Thoracic aorta (tissue), 2 donors: ENCODE measurements at regions not wholly inside any gene's neighbourhood (a gene's known extent, or its start where the extent isn't known, plus 50 kb on each side); places are given as distances from the start of the nearest gene placed in this dataset.

Experiments
- ATAC-seq: fragments of 150-250 bp; one replicate; pipeline ENCODE4 v1.8.0; 2017; ENCODE audit warnings: low read depth; ENCODE audit not compliant: insufficient number of reproducible peaks, low FRiP score
- DNase-seq: peaks from one replicate; pipeline ENCODE4 v3.0.0-alpha.2; 2020; ENCODE audit warnings: low spot score
- H3K27ac ChIP-seq, 2 donors: fragments of 200-600 bp; sonication (generic); 1 replicate in 1 of 2; 2 replicates in 1 of 2; pipeline ENCODE4 v1.5.1; 2016; ENCODE audit warnings: mild to moderate bottlenecking in 2 of 2, moderate library complexity in 2 of 2
- H3K27me3 ChIP-seq: fragments of 200-600 bp; sonication (generic); replicated peaks from 2 replicates; pipeline ENCODE4 v1.6.0; 2016; ENCODE audit warnings: mild to moderate bottlenecking; ENCODE audit not compliant: insufficient read depth
- H3K36me3 ChIP-seq: fragments of 200-600 bp; sonication (generic); one replicate; pipeline ENCODE4 v1.5.1; 2016
- H3K4me1 ChIP-seq, 2 donors: fragments of 200-600 bp; sonication (generic); 1 replicate in 1 of 2; 2 replicates in 1 of 2; pipeline versions ENCODE4 v1.5.1 to v1.6.0; 2016; ENCODE audit warnings: low read depth in 2 of 2, mild to moderate bottlenecking in 1 of 2; ENCODE audit not compliant: control insufficient read depth in 1 of 2
- H3K4me3 ChIP-seq: fragments of 200-600 bp; sonication (generic); 2 replicates; pipeline ENCODE4 v1.5.1; 2016; ENCODE audit warnings: mild to moderate bottlenecking
- H3K9me3 ChIP-seq: fragments of 200-600 bp; sonication (generic); 2 replicates; pipeline ENCODE4 v1.5.1; 2016
- TF ChIP-seq, protein P1 (sequence below): fragments of 200-600 bp; sonication (generic); IDR thresholded peaks from one replicate; pipeline ENCODE4 v1.5.1; 2019; ENCODE audit warnings: antibody characterized with exemption

DNA sequence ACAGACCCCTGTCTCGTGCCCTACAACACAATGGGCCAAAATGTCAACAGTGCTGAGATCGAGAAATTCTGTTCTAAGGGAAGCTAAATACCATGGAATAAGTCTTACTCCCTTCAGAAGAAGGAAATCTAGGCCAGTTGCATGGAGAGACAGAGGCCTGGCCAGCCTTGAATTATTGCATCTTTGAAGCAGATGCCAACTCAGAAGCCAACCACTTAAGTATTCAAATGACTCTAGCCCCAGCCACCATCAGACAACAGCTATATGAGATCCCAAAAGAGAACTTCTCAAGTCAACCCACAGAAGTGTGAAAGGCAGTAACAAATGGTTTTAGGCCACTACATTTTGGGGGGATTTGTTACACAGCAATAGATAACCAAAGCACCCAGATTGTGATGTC, 180.1 kb downstream of the ACTL7B start:
- no peak for ATAC-seq
- H3K27me3 ChIP-seq = no peaks in the 10 kb centered on the region
- no peaks in the 10 kb centered on the region for H3K9me3 ChIP-seq
- H3K4me1 ChIP-seq = no peaks in the 10 kb centered on the region
- no peak overlapping the region for H3K4me3 ChIP-seq
- no peak overlapping the region for H3K27ac ChIP-seq
- TF ChIP-seq, protein P1, sequence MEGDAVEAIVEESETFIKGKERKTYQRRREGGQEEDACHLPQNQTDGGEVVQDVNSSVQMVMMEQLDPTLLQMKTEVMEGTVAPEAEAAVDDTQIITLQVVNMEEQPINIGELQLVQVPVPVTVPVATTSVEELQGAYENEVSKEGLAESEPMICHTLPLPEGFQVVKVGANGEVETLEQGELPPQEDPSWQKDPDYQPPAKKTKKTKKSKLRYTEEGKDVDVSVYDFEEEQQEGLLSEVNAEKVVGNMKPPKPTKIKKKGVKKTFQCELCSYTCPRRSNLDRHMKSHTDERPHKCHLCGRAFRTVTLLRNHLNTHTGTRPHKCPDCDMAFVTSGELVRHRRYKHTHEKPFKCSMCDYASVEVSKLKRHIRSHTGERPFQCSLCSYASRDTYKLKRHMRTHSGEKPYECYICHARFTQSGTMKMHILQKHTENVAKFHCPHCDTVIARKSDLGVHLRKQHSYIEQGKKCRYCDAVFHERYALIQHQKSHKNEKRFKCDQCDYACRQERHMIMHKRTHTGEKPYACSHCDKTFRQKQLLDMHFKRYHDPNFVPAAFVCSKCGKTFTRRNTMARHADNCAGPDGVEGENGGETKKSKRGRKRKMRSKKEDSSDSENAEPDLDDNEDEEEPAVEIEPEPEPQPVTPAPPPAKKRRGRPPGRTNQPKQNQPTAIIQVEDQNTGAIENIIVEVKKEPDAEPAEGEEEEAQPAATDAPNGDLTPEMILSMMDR = no peak
- no peak for DNase-seq
- H3K36me3 ChIP-seq = no peaks in the 10 kb centered on the region

DNA sequence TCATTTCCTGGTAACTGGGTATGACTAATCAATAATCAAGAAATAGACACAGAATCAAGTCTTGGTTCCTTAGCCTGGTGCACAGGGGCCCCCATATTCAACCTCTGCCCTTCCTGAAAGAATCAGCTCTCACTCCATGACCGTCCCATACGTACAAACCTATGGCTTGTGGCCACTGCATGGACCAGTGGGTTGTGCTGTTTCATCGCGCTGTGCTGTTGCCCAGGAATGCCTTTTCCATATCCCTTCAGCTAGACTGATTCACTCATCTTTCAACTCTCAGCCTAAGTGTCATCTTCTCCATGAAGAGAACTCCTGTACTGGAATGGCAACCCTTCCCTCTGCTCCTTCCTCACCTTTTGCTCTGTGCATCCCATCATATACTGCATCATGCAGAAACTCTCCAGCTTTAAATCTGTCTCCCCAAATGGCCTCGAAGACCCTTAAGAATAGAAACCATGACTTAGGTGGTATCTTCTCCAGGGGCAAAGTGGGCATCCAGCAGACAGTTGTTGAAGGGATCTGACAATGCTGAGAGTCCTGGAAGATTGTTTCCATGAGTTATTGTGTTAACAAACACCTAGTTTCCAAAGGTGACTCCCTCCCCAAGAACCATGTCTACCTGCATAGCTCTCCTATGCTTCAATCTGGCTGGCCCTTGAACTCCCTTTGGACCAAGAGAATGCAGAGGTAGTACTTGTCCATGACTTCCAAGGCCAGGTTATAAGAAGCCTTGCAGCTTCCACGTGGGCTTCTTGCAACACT, 180.8 kb downstream of the ACTL7B start:
- no peak for DNase-seq
- H3K36me3 ChIP-seq = no peaks in the 10 kb centered on the region

DNA sequence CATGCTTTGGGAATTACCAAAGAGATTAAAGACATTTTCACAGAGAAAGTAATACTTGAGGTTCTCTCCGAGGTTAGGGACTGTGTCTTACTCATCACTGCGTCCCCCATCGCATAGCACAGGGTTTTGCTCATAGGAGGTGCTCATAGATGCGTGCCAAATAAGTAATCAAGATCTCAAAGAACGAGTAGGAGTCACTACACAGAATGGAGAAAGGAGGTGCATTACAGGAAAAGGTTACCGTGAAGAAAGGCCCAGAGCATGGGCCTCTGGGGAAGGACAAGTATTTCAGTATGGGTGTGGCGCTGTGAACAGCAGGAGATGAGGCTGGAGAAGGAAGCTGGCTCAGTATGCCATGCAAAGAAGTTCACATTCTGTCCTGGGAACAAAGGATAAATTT, 182.4 kb downstream of the ACTL7B start:
- Histone ChIP-seq H3K4me1 (no peaks in the 10 kb centered on the region), H3K9me3 (no peaks in the 10 kb centered on the region), H3K4me3 (no peak overlapping the region), H3K36me3 (no peaks in the 10 kb centered on the region), H3K27me3 (no peaks in the 10 kb centered on the region), H3K27ac (no peak overlapping the region)
- DNase-seq (no peak), ATAC-seq (no peak)
- TF ChIP-seq, protein P1 = no peak

More for the DNA sequence above, 180.8 kb downstream of the ACTL7B start:
- TF ChIP-seq, protein P1 = no peak
- no peak overlapping the region for H3K4me3 ChIP-seq
- no peak for ATAC-seq
- H3K4me1 ChIP-seq = no peaks in the 10 kb centered on the region
- H3K27ac ChIP-seq = no peak overlapping the region
- no peaks in the 10 kb centered on the region for H3K9me3 ChIP-seq
- no peaks in the 10 kb centered on the region for H3K27me3 ChIP-seq

DNA sequence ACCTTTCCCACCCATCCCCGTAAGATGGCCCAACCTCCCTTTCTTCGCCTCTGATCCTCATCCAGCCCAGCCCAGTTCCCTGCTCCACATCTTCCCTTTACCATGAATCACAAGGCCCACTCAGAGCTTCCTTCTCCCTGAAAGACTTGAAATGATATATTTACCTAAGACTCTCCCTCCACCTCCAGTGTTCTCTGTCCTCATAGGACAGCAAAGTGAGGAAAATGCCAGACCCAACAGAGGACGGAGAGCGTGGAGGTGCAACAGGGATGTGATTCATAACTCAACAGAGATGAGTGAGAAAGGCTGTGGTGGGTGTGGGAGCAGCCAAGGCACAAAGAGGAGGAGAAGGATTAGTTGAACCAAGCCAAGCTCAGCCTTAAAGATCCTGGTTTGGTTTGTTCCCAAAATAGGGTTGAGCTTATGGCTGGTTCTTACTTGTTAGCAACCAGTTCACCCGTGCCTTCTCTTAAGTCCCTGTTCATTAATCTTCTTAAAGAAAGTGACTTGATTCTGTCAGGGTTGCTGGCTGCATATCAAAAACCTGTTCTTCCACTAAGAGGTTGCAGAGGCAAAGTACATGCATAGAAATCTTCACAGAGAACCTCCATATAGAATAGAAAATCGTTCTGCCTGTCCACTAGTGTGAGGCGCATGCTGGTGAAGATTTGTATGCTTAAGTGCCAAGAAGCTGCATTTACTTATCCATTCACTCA, 183.2 kb downstream of the ACTL7B start:
- TF ChIP-seq, protein P1 = no peak
- no peaks in the 10 kb centered on the region for H3K27me3 ChIP-seq
- no peak overlapping the region for H3K4me3 ChIP-seq
- H3K36me3 ChIP-seq = no peaks in the 10 kb centered on the region
- no peaks in the 10 kb centered on the region for H3K4me1 ChIP-seq
- DNase-seq (no peak), ATAC-seq (no peak)
- no peak overlapping the region for H3K27ac ChIP-seq
- H3K9me3 ChIP-seq = no peaks in the 10 kb centered on the region

DNA sequence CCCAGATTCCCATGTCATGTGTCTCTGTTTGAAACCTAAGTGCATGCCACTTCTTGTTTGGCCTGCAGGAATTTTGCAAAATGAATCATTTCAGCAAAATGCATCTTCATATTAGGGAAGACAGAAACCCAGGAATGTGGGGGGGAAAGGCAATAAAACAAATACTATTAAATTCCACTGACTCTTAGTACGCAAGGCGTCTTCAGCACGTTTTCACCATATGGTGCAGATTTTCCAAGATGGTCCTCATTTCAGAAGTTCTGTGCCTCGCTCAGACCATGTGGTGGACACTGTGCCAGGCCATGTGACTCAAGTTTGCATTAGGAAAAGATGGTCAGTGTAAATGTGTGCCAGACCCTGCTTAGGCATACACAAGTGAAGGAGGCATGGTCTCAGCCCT, 184.0 kb downstream of the ACTL7B start:
- ATAC-seq = no peak
- H3K27ac ChIP-seq = no peak overlapping the region
- TF ChIP-seq, protein P1 = no peak

More for the DNA sequence above, 184.0 kb downstream of the ACTL7B start:
- Histone ChIP-seq H3K4me1 (no peaks in the 10 kb centered on the region), H3K36me3 (no peaks in the 10 kb centered on the region), H3K4me3 (no peak overlapping the region), H3K9me3 (no peaks in the 10 kb centered on the region), H3K27me3 (no peaks in the 10 kb centered on the region)
- DNase-seq = no peak
